ENCODE measurements at regions not wholly inside any gene's neighbourhood (a gene's known extent, or its start where the extent isn't known, plus 50 kb on each side); places are given as distances from the start of the nearest gene placed in this dataset.

DNA sequence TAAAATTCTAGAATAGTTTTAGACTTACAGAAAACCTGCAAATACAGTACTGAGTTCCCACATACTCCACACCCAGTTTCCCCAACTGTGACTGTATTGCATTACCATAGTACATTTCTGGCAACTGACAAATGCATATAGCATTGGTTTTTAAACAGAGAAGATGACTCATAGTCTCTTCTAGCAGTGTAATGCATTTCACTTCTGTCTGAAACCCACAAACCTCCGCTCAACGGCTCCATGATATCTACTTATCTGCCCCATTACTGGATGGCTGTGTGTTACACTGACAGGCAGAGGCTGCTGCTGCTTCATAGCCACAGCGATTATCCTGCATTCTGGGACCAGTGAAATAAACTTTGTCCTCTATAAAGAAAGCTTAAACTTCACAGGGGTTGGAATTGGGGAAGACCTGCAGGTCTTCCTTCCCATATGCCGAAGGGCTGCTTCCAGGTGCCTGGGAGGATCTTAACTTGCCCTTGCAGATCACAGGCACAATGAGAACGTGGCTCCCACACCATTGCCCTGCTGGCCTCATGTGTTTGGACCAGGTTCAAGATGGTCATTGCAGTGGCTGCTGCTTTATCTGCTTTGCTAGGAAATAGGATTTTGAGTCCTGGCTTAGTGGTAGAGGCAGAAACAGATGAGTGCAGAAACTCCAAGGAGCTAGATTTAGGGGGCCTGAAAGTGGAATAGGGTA, 742.6 kb upstream of the HS6ST1 start:
- Histone ChIP-seq H3K4me3 (no peak overlapping the region), H3K27me3 (no peaks in the 10 kb centered on the region), H3K36me3 (ENCODE audit: low read depth, missing control alignments) (no peaks in the 10 kb centered on the region), H3K27ac (no peak overlapping the region), H3K4me1 (no peaks in the 10 kb centered on the region), H3K9me3 (no peaks in the 10 kb centered on the region)
- intact Hi-C loops (cut with DNase I; ENCODE audit: low total_unique reads): no loop called here
- no peak for DNase-seq
- TF ChIP-seq POLR2A (IDR thresholded peaks at IDR 0.05) (no peak), CTCF (IDR thresholded peaks at IDR 0.05) (no peak)
- WGBS, 2 donors: 64 to 78% methylated on average over 3 to 5 of the region's 5 CpGs

DNA sequence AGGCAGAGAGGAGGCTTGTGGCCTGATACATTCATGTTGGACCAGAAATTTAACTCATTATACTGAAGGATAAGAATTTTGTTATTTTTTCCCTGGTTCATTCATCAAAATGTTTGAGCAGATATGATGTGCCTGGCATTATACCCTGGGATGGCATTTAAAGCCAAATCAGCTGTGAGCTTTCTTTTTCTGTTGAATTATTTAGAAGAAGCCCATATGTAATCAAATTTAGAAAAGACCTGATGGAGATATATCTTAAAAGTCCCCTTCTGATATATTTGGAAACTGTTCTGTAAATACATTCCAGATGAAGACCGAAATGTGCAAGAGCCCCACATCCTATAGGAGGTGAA, 743.1 kb upstream of the HS6ST1 start:
- DNase-seq: no peak
- H3K9me3 ChIP-seq: no peaks in the 10 kb centered on the region
- no peaks in the 10 kb centered on the region for H3K4me1 ChIP-seq
- intact Hi-C loops (cut with DNase I; ENCODE audit: low total_unique reads): no loop called here
- no peaks in the 10 kb centered on the region for H3K27me3 ChIP-seq
- no peak for TF ChIP-seq POLR2A (IDR thresholded peaks at IDR 0.05)
- no peak for TF ChIP-seq CTCF (IDR thresholded peaks at IDR 0.05)
- H3K27ac ChIP-seq: no peak overlapping the region
- 95 to 97% methylated on average over 1 of the region's 1 CpG for WGBS, 2 donors
- no peak overlapping the region for H3K4me3 ChIP-seq
- H3K36me3 ChIP-seq (ENCODE audit: low read depth, missing control alignments): no peaks in the 10 kb centered on the region

DNA sequence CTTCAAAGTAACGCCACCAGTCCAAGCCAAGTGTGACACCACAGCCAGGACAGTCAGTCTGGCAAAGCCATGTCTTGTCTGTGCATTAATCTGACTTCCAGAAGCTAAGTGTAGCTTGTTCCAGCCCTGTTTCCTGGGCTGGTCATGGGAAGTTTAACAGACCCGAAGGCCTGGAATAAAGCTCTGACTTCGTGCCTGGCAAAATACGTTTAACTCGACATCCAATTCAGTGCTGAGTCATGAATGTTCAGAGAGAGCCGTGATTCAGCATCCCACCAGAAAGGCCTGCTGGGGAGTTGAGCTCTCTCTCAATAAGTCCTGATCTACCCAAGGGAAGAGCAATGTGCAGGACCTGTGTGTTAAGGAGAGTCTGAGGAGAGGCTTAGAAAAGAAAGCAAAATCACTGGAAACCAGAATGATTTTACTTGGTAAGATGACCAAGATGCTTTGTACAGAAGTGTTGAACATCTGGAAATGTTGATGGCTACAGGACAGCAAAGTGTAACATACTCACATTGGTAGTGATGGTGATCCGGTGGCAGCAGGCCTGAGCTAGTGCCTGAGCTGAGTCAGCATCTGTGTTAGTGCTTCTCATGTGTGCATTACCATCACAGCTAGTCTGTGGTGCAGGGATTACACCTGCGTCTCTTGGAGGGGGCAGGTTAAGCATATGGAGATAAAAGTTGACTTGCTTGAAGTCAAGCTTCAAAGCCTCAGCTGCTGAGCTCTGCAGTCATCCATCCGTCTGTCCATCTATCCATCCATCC, 743.7 kb upstream of the HS6ST1 start:
- Histone ChIP-seq H3K9me3 (no peaks in the 10 kb centered on the region), H3K27ac (no peak overlapping the region), H3K36me3 (ENCODE audit: low read depth, missing control alignments) (no peaks in the 10 kb centered on the region), H3K4me1 (no peaks in the 10 kb centered on the region), H3K27me3 (no peaks in the 10 kb centered on the region), H3K4me3 (no peak overlapping the region)
- intact Hi-C loops (cut with DNase I; ENCODE audit: low total_unique reads): no loop called here
- no peak for DNase-seq
- WGBS, 2 donors: 87 to 94% methylated on average over 9 of the region's 9 CpGs
- no peak for TF ChIP-seq POLR2A (IDR thresholded peaks at IDR 0.05)
- no peak for TF ChIP-seq CTCF (IDR thresholded peaks at IDR 0.05)

DNA sequence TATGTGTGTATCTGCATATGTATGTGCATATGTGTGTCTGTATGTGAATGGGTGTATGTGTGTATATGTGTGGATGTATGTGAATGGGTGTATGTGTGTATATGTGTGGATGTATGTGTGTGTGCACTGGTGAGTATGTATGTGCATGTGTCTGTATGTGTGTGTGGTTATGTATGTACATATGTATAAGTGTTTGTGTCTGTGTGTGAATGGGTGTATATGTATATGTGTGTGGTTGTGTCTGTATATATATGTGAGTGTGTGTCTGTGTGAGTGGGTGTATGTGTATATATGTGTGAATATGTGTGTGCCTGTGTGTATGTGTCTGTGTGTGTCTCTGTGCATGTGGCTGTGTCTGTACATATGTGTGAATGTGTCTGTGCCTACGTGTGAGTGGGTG, 748.4 kb upstream of the HS6ST1 start:
- Histone ChIP-seq H3K36me3 (ENCODE audit: low read depth, missing control alignments) (no peaks in the 10 kb centered on the region), H3K4me3 (no peak overlapping the region), H3K9me3 (no peaks in the 10 kb centered on the region), H3K4me1 (no peaks in the 10 kb centered on the region), H3K27ac (no peak overlapping the region), H3K27me3 (no peaks in the 10 kb centered on the region)
- 77 to 90% methylated on average over 1 of the region's 1 CpG for WGBS, 2 donors
- intact Hi-C loops (cut with DNase I; ENCODE audit: low total_unique reads): no loop called here
- no peak for DNase-seq
- TF ChIP-seq POLR2A (IDR thresholded peaks at IDR 0.05): no peak
- TF ChIP-seq CTCF (IDR thresholded peaks at IDR 0.05): no peak

DNA sequence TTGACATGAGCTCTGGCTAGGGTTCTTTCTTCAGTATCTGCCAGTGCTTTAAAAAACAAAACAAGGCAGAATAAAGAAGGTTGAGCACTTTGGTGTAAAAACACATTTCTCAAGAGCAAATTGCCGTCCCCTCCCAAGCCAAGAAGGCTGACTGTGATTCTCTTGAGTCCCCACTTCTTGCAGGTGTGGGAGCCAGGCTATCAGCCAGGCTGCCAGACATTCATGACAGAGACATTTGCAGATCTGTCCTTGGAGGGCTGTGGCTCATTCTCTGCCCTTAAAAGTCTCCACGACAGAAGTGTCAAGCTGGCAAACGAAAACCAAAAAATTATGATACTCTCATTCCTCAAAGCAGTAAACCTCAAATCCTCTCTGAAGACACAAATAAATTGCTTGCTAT, 749.3 kb upstream of the HS6ST1 start:
- no peaks in the 10 kb centered on the region for H3K4me1 ChIP-seq
- H3K36me3 ChIP-seq (ENCODE audit: low read depth, missing control alignments): no peaks in the 10 kb centered on the region
- H3K27me3 ChIP-seq: no peaks in the 10 kb centered on the region
- H3K27ac ChIP-seq: no peak overlapping the region
- TF ChIP-seq POLR2A (IDR thresholded peaks at IDR 0.05) (no peak), CTCF (IDR thresholded peaks at IDR 0.05) (no peak)
- no peak for DNase-seq
- no peak overlapping the region for H3K4me3 ChIP-seq
- intact Hi-C loops (cut with DNase I; ENCODE audit: low total_unique reads): no loop called here
- no peaks in the 10 kb centered on the region for H3K9me3 ChIP-seq
- WGBS, 2 donors: 56 to 82% methylated on average over 3 of the region's 3 CpGs

Measured in testis (tissue), 2 donors.